Thyroid gland (tissue), 4 donors: ENCODE measurements at regions not wholly inside any gene's neighbourhood (a gene's known extent, or its start where the extent isn't known, plus 50 kb on each side); places are given as distances from the start of the nearest gene placed in this dataset.
A peak's percentile ranks its signal among the peaks of the same experiment; 100 is the strongest.

Experiments
- DNase-seq, 2 donors: peaks; one replicate each; pipeline ENCODE4 v3.0.0-alpha.2; 2019
- H3K27ac ChIP-seq, 3 donors: fragments of 200-600 bp; sonication (generic); 1 replicate in 2 of 3; 2 replicates in 1 of 3; pipeline ENCODE4 v1.5.1; 2016 to 2019; ENCODE audit warnings: mild to moderate bottlenecking in 1 of 3, moderate library complexity in 1 of 3
- H3K27me3 ChIP-seq: fragments of 200-600 bp; sonication (generic); one replicate; pipeline ENCODE4 v1.5.1; 2019
- H3K36me3 ChIP-seq, 2 donors: fragments of 200-600 bp; sonication (generic); one replicate each; pipeline ENCODE4 v1.5.1; 2016 to 2019
- H3K4me1 ChIP-seq, 2 donors: fragments of 200-600 bp; sonication (generic); one replicate each; pipeline ENCODE4 v1.5.1; 2017 to 2019
- H3K4me3 ChIP-seq, 3 donors: fragments of 200-600 bp; sonication (generic); replicated peaks in 1 of 3; 1 replicate in 2 of 3; 2 replicates in 1 of 3; pipeline ENCODE4 v1.5.1; 2016; ENCODE audit warnings: mild to moderate bottlenecking in 1 of 3
- H3K9me3 ChIP-seq: fragments of 200-600 bp; sonication (generic); one replicate; pipeline ENCODE4 v1.5.1; 2017
- CTCF ChIP-seq, 6 experiments: fragments of 200-600 bp in 3 of 6; fragments of 450-650 bp in 3 of 6; sonication (generic) in 3 of 6; IDR thresholded peaks; one replicate each; pipeline ENCODE4 v1.5.1; 2016 to 2019; ENCODE audit warnings: antibody characterized with exemption in 6 of 6, mild to moderate bottlenecking in 2 of 6, inconsistent platforms in 1 of 6, moderate library complexity in 1 of 6
- POLR2A ChIP-seq, 2 donors: fragments of 450-650 bp; IDR thresholded peaks; one replicate each; pipeline ENCODE4 v1.6.1; 2017; ENCODE audit warnings: antibody characterized with exemption in 2 of 2, mild to moderate bottlenecking in 2 of 2, moderate library complexity in 1 of 2
- WGBS, 2 donors: methylation state at CpG; one replicate each; pipeline ENCODE4 v1.1.5; 2017; 5-methylcytosine and 5-hydroxymethylcytosine counted together
- intact Hi-C: fragments of 100-400 bp; cut with DNase I; formaldehyde crosslinking; loops from one replicate; pipeline ENCODE4 v1.15.1; 2023

GRCh38 chr12:91931111-91931510 is 214.5 kb downstream of the BTG1 start:
- no peaks in the 10 kb centered on the region for H3K27me3 ChIP-seq
- H3K9me3 ChIP-seq = no peaks in the 10 kb centered on the region
- peak overlapping the region in 1 of 3 donors; percentile 10 for H3K27ac ChIP-seq
- H3K36me3 ChIP-seq = no peaks in the 10 kb centered on the region
- H3K4me3 ChIP-seq = no peak overlapping the region
- intact Hi-C loops = no loop called here
- H3K4me1 ChIP-seq = peaks cover 0 to 5% of the 10 kb centered on the region in 2 donors
- WGBS, 2 donors = 28 to 29% methylated on average over 2 of the region's 2 CpGs
- DNase-seq = peak; percentile 41 to 50
- TF ChIP-seq CTCF (IDR thresholded peaks at IDR 0.05) = no peak
- TF ChIP-seq POLR2A (IDR thresholded peaks at IDR 0.05) = no peak

GRCh38 chr12:91928501-91928900 is 217.1 kb downstream of the BTG1 start:
- H3K36me3 ChIP-seq = no peaks in the 10 kb centered on the region
- no peak for TF ChIP-seq CTCF (IDR thresholded peaks at IDR 0.05)
- TF ChIP-seq POLR2A (IDR thresholded peaks at IDR 0.05) = no peak
- H3K4me1 ChIP-seq = peaks cover 0 to 5% of the 10 kb centered on the region in 2 donors
- WGBS, 2 donors = 92 to 94% methylated on average over 2 of the region's 2 CpGs
- no peak overlapping the region for H3K4me3 ChIP-seq
- no peak overlapping the region for H3K27ac ChIP-seq
- no peak for DNase-seq
- H3K27me3 ChIP-seq = no peaks in the 10 kb centered on the region
- no peaks in the 10 kb centered on the region for H3K9me3 ChIP-seq
- intact Hi-C loops = no loop called here

- Histone ChIP-seq H3K27me3 (no peaks in the 10 kb centered on the region), H3K27ac (no peak overlapping the region), H3K36me3 (no peaks in the 10 kb centered on the region), H3K9me3 (no peaks in the 10 kb centered on the region), H3K4me3 (no peak overlapping the region), H3K4me1 (peaks cover 0 to 5% of the 10 kb centered on the region in 2 donors)
- intact Hi-C loops = no loop called here
- DNase-seq = no peak
- no peak for TF ChIP-seq CTCF (IDR thresholded peaks at IDR 0.05)
- TF ChIP-seq POLR2A (IDR thresholded peaks at IDR 0.05) = no peak
- whole genome bisulfite sequencing, 2 donors = 76 to 85% methylated on average over 1 of the region's 1 CpG
Observed at GRCh38 chr12:91926848-91927247, 218.8 kb downstream of the BTG1 start.

GRCh38 chr12:91924827-91925226 is 220.8 kb downstream of the BTG1 start:
- intact Hi-C loops = no loop called here
- 94 to 96% methylated on average over 3 of the region's 3 CpGs for WGBS, 2 donors
- Histone ChIP-seq H3K4me3 (no peak overlapping the region), H3K27me3 (no peaks in the 10 kb centered on the region), H3K9me3 (no peaks in the 10 kb centered on the region), H3K36me3 (no peaks in the 10 kb centered on the region), H3K27ac (no peak overlapping the region), H3K4me1 (no peaks in the 10 kb centered on the region)
- TF ChIP-seq CTCF (IDR thresholded peaks at IDR 0.05) = no peak
- TF ChIP-seq POLR2A (IDR thresholded peaks at IDR 0.05) = no peak
- no peak for DNase-seq

- Histone ChIP-seq H3K9me3 (no peaks in the 10 kb centered on the region), H3K4me3 (no peak overlapping the region), H3K4me1 (no peaks in the 10 kb centered on the region), H3K27ac (no peak overlapping the region), H3K27me3 (no peaks in the 10 kb centered on the region), H3K36me3 (no peaks in the 10 kb centered on the region)
- DNase-seq = no peak
- intact Hi-C loops = no loop called here
- TF ChIP-seq POLR2A (IDR thresholded peaks at IDR 0.05) (no peak), CTCF (IDR thresholded peaks at IDR 0.05) (no peak)
- WGBS, 2 donors = 94 to 100% methylated on average over 1 to 19 of the region's 31 CpGs
Observed at GRCh38 chr12:91923864-91924263, 221.8 kb downstream of the BTG1 start.
